GM12874 (cell line): ENCODE measurements at regions not wholly inside any gene's neighbourhood (a gene's known extent, or its start where the extent isn't known, plus 50 kb on each side); places are given as distances from the start of the nearest gene placed in this dataset.

Source experiments
- CTCF ChIP-seq: IDR thresholded peaks from 2 replicates; pipeline ENCODE4 v1.5.1; 2011; ENCODE audit warnings: low read depth, mild to moderate bottlenecking, control low read depth, low read length, moderate library complexity; ENCODE audit not compliant: insufficient read depth

- no peak for TF ChIP-seq CTCF
Observed at GRCh38 chr12:3965046-3965445, 91.8 kb upstream of the PARP11 start.

GRCh38 chr12:3964439-3964838 lies 91.2 kb upstream of the PARP11 start:
- TF ChIP-seq CTCF: peak; percentile 50

DNA sequence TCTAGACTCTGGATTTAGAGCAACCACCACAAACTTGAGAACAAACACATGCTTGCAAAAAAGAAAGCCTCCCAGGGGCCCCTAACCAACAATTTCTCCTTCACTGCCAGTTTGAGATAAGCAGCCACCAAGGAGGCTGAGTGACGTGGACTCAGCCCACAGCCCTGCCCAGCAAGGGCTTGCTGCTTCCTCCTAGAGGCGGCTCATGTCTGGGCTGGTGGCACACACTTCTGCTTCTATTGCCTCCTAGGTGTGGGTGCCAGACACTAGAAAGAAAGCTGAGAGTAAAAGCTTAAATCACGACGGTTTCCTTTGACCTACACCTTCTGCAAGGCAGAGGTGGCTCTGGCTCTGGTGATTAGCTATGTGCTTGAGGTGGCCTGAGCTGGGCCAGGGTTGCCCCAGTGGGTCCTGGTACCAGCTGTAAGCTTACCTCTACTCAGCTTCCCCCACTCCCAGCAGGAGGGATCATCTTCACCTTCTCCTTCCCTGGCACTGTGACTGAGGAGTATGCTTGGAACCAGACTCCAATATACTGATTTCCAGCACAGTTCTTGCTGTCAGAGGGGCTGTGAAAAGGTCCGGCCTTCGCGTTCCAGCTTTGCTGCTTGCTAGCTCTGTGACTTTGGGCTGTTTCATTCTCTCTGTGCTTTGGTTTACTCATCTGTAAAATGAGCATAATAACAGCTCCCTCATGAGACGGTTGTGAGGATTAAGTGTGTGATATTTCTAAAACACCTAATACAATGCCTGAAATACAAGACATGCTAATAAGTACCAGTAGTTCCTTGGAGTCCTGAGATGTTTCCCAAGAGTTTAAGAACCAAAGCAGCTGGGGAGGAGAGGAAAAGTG lies 89.7 kb upstream of the PARP11 start:
- TF ChIP-seq CTCF: no peak

GRCh38 chr12:3961591-3961990 lies 88.4 kb upstream of the PARP11 start:
- no peak for TF ChIP-seq CTCF

DNA sequence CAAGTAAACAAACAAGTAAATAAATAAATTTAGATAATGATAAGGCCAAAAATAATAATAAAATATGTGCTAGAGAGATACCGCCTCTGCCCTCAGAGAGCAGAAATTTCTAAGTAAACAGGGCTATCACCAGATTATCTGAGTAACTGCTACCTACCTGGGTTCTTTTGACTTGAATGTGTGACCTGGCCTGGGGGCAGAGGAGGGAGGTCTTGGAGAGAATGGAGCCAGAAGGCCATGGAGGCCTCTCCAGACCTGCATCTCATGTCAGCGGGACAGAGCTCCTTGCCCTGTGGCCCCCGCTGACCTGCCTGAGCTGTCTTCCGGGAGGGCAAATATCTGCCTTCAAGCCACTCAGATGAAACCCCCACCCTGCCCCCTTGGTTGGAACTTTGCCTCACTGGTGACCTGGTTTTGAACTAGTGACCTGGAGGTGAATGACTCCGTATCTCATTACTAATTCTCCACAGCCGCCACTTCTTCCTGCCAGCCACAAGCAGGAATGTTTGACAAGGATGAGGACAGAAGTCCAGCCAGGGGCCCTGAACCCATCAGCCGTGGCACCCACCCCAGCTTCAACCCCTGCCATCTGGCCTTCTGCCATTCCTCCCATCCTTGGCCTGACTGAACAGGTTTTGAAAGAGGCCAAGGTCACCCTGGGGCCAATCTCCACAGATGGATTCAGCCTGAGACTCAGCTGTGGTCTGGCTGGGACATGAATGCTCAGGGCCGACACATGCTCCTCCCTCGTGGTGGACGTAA lies 86.8 kb upstream of the PARP11 start:
- TF ChIP-seq CTCF: no peak

DNA sequence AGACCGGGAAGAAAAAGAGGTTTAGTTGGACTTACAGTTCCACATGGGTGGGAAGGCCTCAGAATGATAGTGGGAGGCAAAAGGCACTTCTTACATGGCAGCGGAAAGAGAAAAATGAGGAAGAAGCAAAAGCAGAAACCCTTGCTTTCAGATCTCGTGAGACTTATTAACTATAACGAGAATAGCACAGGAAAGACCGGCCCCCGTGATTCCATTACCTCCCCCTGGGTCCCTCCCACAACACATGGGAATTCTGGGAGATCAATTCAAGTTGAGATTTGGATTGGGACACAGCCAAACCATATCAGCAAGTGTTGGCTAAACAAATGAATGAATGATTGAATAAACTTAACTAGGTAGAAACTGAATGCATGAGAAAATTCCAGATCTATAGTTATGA lies 85.3 kb upstream of the PARP11 start:
- no peak for TF ChIP-seq CTCF

GRCh38 chr12:3951380-3952135 lies 78.4 kb upstream of the PARP11 start:
- no peak for TF ChIP-seq CTCF
